ENCODE measurements at regions not wholly inside any gene's neighbourhood (a gene's known extent, or its start where the extent isn't known, plus 50 kb on each side); places are given as distances from the start of the nearest gene placed in this dataset.
"Not testable (repeated sequence)": the region's sequence is repeated elsewhere in the genome, so short reads cannot be mapped to it uniquely, and the experiment has no call there.

- Histone ChIP-seq H3K36me3 (no peaks in the 10 kb centered on the region), H3K27ac (no peak overlapping the region), H3K4me1 (no peaks in the 10 kb centered on the region), H3K9me3 (no peaks in the 10 kb centered on the region), H3K27me3 (no peaks in the 10 kb centered on the region), H3K4me3 (no peak overlapping the region)
- TF ChIP-seq CTCF (IDR thresholded peaks at IDR 0.05): no peak
- no peak for DNase-seq (ENCODE audit: low spot score)
These were observed 291.4 kb upstream of the KLF4 start for GRCh38 chr9:107780960-107781359.

- Histone ChIP-seq H3K4me1 (no peaks in the 10 kb centered on the region), H3K4me3 (no peak overlapping the region), H3K9me3 (no peaks in the 10 kb centered on the region), H3K36me3 (no peaks in the 10 kb centered on the region), H3K27me3 (no peaks in the 10 kb centered on the region), H3K27ac (no peak overlapping the region)
- no peak for TF ChIP-seq CTCF (IDR thresholded peaks at IDR 0.05)
- DNase-seq (ENCODE audit: low spot score): no peak
These were observed 290.2 kb upstream of the KLF4 start for GRCh38 chr9:107779731-107780130.

- no peaks in the 10 kb centered on the region for H3K36me3 ChIP-seq
- H3K4me3 ChIP-seq: no peak overlapping the region
- no peak for DNase-seq (ENCODE audit: low spot score)
- no peaks in the 10 kb centered on the region for H3K4me1 ChIP-seq
- no peak for TF ChIP-seq CTCF (IDR thresholded peaks at IDR 0.05)
- no peak overlapping the region for H3K27ac ChIP-seq
- no peaks in the 10 kb centered on the region for H3K27me3 ChIP-seq
- no peaks in the 10 kb centered on the region for H3K9me3 ChIP-seq
These were observed 289.1 kb upstream of the KLF4 start for GRCh38 chr9:107778661-107779060.

GRCh38 chr9:107774099-107774498 is 284.5 kb upstream of the KLF4 start:
- H3K4me1 ChIP-seq; H3K4me3 ChIP-seq; H3K27me3 ChIP-seq; DNase-seq (ENCODE audit: low spot score); H3K36me3 ChIP-seq; H3K9me3 ChIP-seq; H3K27ac ChIP-seq: not testable (repeated sequence)

- H3K27ac ChIP-seq: no peak overlapping the region
- no peak overlapping the region for H3K4me3 ChIP-seq
- no peak for TF ChIP-seq CTCF (IDR thresholded peaks at IDR 0.05)
These were observed 283.4 kb upstream of the KLF4 start for GRCh38 chr9:107772988-107773387.

GRCh38 chr9:107770716-107771115 is 281.1 kb upstream of the KLF4 start:
- Histone ChIP-seq H3K27me3 (no peaks in the 10 kb centered on the region), H3K36me3 (no peaks in the 10 kb centered on the region), H3K9me3 (peaks cover 0 to 5% of the 10 kb centered on the region in 2 donors), H3K4me1 (peaks cover 0 to 8% of the 10 kb centered on the region in 2 donors), H3K4me3 (no peak overlapping the region), H3K27ac (no peak overlapping the region)
- no peak for DNase-seq (ENCODE audit: low spot score)
- TF ChIP-seq CTCF (IDR thresholded peaks at IDR 0.05): no peak

More at GRCh38 chr9:107772988-107773387, 283.4 kb upstream of the KLF4 start:
- peaks cover 0 to 5% of the 10 kb centered on the region in 2 donors for H3K9me3 ChIP-seq
- no peak for DNase-seq (ENCODE audit: low spot score)
- H3K4me1 ChIP-seq: peaks cover 0 to 1% of the 10 kb centered on the region in 2 donors
- H3K27me3 ChIP-seq: no peaks in the 10 kb centered on the region
- H3K36me3 ChIP-seq: no peaks in the 10 kb centered on the region
